ENCODE measurements at regions not wholly inside any gene's neighbourhood (a gene's known extent, or its start where the extent isn't known, plus 50 kb on each side); places are given as distances from the start of the nearest gene placed in this dataset.
"Not testable (repeated sequence)": the region's sequence is repeated elsewhere in the genome, so short reads cannot be mapped to it uniquely, and the experiment has no call there.

GRCh38 chr6:50998905-50999304, 180.2 kb downstream of the TFAP2B start:
- no peak for DNase-seq

DNA sequence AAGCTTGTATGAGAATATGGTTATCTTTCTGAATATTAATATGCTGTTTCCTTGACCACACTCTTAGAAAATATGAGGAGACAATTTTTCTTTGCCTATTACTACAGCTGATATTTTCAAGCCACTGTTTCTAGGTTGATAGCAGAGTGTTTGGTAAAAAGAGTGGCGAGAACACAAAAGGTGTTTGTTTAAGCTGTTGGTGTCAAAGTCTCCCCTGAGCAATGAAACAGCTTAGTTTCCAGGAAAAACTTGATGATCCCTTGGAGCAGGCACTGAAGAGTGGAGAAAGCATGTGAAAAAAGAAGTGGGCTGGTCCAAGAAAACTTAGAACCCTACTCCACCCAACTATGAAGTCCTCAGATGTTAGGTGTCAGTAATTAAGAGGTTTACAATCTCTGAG, 182.7 kb downstream of the TFAP2B start:
- DNase-seq, result no peak

- no peak for DNase-seq
Measured at GRCh38 chr6:51004380-51004779, 185.7 kb downstream of the TFAP2B start.

DNA sequence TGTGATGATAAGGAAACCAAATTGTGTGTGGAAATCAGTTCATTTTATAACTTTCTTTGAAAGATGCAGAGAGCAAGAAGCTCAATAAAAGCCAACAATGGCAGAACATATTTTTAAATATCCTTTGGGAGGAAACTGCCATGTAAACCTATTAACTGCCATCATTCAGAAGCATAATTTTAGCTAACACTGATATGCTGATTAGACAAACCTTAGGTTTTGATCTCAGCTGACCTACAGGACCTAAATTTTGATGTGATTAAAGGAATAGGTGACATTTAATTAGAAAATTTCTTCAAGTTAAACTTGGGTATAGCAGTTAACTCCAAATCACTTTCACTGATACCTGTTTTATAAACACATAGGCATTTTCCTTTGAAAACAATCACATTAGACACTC, 187.1 kb downstream of the TFAP2B start:
- no peak for DNase-seq

DNA sequence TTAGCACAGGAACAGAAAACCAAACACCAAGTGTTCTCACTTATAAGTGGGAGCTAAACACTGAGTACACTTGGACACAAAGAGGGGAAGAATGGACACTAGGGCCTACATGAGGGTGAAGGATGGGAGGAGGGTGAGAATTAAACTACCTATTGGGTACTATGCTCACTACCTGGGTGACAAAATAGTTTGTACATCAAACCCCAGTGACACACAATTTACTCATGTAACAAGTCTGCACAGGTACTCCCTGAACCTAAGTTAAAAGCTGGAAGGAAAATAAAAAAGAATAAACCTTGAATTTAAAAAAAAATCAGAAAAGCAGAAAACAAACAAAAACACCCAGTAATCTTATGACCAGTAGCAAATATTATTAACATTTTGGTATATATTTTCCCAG, 188.6 kb downstream of the TFAP2B start:
- no peak for DNase-seq

DNA sequence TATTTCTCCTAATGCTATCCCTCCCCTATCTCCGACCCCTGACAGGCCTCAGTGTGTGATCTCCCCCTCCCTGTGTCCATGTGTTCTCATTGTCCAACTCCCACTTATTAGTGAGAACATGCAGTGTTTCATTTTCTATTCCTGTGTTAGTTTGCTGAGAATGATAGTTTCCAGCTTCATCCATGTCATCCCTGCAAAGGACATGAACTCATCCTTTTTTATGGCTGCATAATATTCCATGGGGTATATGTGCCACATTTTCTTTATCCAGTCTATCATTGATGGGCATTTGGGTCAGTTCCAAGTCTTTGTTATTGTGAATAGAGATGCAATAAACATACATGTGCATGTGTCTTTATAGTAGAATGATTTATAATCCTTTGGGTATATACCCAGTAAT, 190.0 kb downstream of the TFAP2B start:
- DNase-seq, result not testable (repeated sequence)

- no peak for DNase-seq
Measured at GRCh38 chr6:51013376-51013775, 194.7 kb downstream of the TFAP2B start.

GRCh38 chr6:51015394-51015793, 196.7 kb downstream of the TFAP2B start:
- DNase-seq, result no peak

DNA sequence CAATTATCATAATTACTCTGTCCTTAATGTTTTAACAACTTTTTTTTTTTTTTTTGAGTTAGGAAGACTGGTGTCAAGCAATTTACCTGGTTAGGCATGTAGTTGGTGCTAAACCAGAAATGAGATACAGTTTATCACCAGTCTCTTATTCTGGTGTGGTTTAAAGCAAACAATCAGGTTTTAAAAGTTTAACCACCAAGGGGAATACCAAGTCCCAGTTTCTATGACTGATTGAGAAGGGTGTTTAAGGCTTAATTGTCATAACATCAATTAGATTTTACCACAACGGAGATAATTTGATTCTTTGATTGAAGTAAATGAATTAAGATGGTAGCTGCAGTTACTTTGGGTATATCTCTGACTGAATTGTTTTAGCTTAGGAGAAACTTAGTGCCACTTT, 197.8 kb downstream of the TFAP2B start:
- DNase-seq, result no peak

- no peak for DNase-seq
Measured at GRCh38 chr6:51019806-51020205, 201.1 kb downstream of the TFAP2B start.

GRCh38 chr6:51021171-51021570, 202.5 kb downstream of the TFAP2B start:
- DNase-seq, result no peak

DNA sequence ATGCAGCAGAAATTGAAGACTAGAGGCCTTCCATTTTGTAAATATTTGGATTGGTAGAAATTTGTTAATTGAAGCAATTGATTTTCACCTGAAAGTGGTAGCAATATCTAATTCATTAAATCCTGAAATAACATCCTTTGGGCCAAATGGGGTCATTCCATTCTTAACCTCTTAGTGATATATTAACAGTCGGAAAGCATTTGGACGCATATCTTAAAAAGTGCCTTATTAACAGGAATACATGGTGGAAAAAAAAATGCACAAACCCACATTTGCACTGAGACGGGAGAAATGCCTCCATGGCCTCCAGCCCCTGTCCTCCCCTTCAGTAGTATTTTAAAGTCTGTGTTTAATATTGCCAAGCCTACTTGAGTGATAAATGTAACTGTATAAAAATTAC, 205.5 kb downstream of the TFAP2B start:
- no peak for DNase-seq

DNA sequence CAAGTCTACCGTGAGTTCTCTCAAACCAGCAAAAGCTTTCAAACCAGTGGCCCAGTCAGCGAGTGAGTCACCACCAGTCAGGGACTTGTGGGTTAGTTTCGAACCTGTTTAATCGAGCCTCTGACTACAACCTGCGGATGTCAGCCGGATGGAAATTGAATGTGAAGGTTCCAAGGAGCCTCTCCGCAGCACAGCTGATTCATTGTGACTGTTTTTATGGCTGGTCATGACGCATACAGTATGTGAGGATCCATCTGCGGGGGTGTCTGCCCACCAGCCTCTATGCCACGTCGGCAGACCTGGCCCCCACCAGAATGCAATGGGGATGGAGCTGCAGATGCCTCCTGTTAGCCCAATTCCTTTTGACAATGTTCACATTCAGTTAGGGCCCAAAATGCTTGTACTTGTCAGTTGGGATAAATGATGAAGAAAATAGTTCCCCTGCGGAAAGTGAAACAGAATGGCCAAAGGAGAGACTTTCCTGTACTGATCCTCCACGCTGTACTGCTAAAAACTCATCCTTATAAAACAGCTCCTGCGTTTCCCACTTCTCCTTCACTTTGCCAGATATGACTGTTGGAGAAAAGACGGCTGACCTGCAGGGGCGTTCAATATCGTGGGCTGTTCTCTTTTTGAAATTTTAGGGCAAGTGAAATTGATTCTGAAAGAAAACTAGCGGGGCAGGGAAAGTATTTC, 206.6 kb downstream of the TFAP2B start:
- no peak for DNase-seq

DNA sequence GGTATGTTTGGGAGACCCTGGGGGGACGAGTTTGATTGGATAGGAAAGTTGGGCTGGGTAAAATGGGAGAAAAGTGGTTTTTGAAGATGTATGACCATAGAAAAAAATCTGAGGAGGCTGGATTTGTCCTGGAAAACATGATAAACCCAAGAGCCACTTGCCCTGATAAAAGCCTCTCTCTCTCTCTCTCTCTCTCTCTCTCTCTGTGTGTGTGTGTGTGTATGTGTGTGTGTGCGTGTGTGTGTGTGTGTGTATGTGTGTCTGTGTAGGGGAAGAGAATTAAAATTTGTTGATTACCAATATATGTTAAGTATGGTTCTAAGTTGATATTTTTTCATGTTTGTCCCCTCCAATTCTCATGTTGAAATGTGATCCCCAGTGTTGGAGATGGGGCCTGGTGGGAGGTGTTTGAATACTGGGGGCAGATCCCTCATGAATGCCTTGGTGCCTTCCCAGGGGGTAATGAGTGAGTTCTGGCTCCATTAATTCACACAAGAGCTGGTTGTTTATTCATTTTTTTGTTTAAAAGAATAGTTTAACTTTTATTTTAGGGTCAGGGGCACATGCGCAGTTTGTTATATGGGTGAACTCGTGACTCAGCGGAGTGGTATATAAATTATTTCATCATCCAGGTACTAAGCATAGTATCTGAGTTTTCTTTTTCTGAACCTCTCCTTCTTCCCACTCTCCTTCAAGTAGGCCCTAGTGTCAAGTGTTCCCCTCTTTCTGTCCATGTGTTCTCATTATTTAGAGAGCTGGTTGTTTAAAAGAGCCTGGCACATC, 208.8 kb downstream of the TFAP2B start:
- no peak for DNase-seq

DNA sequence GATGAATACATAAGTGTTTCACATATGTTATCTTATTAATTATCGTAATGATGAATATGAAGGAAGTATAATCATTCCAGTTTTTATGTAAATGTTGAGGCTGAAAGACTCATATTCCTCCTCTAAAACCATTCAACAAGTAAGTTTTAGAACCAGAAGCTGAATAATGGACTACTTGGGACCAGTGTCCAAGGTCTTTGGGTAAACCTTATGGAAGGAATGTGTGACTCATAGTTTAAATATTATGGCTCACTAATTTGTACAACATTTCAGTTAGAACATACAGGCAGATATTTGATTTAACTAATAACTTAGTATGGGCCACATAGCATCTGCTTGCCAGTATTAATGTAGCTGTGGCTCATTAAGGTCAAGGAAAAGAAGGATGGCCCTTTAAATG, 209.6 kb downstream of the TFAP2B start:
- no peak for DNase-seq

DNA sequence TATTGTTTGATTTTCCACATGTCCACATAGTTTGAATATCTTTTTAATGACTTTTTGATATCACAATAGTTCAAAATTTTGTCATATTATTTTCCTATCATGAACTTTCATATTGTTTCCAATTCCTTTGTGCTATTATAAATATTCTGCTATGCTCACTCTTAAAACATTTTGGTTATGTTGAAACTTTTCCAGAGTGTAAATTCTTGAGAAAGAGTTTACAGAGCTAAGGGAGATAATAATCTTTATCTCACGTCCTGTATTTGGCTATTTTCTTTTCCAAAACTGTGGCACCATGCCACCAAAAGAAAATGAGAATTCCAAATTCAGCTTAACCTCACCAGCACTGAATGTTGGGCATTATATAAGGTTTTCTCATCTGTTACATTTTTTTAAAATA, 210.9 kb downstream of the TFAP2B start:
- DNase-seq, result no peak

DNA sequence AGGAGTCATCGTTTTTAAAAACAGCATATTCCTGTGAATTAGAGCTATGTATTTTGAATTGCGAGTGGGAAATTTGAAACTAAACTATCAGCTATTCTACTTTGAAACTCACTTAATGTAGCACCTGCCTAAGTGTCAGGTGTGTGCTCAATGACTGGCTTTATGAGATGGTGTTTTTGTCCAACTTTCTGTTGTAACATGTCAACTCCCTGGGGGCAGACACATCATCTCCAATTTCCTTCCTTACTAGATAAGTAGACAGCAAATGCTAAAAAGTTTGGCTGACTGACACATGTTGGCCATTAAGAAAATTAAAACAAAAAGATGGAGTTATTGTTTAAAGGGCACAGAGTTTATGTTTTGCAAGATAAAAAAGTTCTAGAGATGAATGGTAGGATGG, 226.9 kb downstream of the TFAP2B start:
- DNase-seq, result no peak

DNA sequence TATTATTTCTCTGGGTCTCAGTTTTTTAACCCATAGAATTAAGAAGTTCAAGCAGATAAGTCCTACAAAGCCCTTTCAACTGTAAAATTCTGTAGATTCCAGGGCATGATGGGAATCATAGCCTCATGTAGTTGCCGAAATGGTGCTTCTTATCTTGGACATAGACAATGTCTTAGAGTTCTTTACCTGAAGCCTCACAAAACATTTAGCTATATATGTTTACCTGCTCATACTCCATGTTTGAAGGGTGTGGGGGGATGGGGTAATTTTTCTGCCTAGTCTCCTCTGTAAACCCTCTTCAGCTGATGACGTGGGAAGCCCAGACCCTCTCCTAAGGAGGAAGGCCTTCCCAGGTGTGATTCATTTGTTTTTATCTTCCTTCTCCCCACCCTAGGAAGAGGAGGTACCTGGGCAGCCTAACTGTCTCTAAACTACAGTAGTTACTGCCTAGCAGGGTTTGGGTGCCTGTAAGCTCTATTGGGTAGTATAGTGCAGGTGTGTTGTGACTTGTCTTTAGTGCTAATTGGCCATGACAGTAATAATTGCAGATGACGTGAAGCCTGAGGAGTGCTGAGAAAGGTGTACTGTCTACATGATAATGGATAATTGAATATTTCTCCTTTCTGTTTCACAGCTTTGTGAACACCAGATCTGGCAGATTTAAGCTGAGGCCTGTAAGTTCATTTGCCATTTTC, 230.8 kb downstream of the TFAP2B start:
- DNase-seq, result no peak

GRCh38 chr6:51049983-51050877, 231.6 kb downstream of the TFAP2B start:
- no peak for DNase-seq

DNA sequence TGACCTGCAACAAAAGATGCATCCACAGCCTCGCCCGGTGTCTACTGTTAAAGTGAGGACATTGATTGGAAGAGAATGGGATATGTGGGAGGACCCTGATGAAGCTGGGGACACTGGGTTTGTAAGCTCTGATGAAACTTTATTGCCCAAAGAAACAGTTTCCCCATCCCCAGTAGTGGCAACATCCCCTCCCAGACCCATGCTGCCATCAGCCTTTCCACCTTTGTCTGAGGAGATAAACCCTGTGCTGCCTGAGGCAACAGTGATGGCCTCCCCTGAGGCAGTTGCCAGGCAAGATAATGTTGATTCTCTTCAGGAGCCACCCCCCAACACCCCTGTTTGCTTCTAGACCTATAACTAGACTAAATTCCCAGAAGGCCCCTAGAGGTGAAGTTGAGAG, 234.0 kb downstream of the TFAP2B start:
- DNase-seq, result not testable (repeated sequence)

- not testable (repeated sequence) for DNase-seq
Measured at GRCh38 chr6:51055316-51055715, 236.6 kb downstream of the TFAP2B start.

GRCh38 chr6:51057296-51057695, 238.6 kb downstream of the TFAP2B start:
- no peak for DNase-seq

- no peak for DNase-seq
Measured at GRCh38 chr6:51060262-51060762, 241.6 kb downstream of the TFAP2B start.

All from NCI-H2081 treated with DMSO at 0.1 percent for 48 hours (cell line).